OCI-M1 (cell line): ENCODE measurements at regions not wholly inside any gene's neighbourhood (a gene's known extent, or its start where the extent isn't known, plus 50 kb on each side); places are given as distances from the start of the nearest gene placed in this dataset.
A peak's percentile ranks its signal among the peaks of the same experiment; 100 is the strongest.

ENCODE experiments used
- DNase-seq: peaks from one replicate; lab custom pipeline; 2025; lab: John Stamatoyannopoulos, UW

DNA sequence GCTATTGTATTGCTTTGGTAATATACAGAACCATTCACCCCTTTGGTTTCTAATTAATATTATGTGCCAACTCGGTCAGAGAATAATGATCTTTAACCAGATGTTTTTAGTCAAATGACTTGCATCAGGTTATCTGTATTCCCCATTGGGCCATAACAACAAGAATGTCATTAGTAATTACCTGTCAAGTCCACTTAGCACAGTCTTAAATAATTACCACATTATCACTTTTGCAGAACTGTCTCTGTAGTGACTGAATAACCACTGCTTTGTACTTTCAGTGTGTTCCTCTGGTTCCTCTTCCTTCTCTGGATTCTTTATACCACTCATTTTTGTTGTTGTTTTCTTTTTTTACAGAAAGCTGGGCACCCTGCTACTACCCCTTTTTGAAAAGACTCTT is 257.7 kb upstream of the SPOCK3 start:
- DNase-seq, result peak; percentile 18

DNA sequence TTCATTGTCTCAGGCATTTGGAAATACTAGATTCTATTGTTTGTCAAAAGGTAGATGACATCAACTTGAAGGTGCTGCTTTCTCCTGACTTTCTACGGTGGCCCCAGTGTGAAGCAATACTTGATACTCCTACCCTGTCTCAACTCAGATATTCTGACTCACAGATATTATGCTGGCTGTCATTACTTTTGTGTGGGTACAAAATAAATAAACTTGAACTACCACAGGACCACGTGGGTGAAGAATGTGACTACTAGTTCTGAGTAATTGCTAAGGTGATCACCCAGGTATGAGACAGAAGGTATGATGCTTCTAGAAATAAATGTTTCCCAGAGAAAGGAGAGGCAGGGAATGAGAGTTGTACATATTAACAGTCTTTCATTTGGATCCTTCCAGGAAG is 275.3 kb upstream of the SPOCK3 start:
- DNase-seq, result no peak

DNA sequence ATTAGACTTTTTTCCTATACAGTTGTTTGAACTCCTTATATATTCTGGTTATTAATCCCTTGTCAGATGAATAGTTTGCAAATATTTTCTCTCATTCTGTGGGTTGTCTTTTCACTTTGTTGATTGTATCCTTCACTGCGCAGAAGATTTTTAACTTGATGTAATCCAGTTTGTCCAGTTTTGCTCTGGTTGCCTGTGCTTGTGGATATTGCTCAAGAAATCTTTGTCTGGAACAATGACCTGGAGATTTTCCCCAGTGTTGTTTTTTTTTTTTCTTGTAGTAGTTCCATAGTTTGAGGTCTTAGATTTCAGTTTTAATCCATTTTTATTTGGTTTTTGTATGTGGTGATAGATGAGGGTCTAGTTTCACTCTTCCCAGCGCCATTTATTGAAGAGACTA is 289.8 kb upstream of the SPOCK3 start:
- no peak for DNase-seq

- no peak for DNase-seq
Measured at GRCh38 chr4:167537761-167538160, 303.5 kb upstream of the SPOCK3 start.

DNA sequence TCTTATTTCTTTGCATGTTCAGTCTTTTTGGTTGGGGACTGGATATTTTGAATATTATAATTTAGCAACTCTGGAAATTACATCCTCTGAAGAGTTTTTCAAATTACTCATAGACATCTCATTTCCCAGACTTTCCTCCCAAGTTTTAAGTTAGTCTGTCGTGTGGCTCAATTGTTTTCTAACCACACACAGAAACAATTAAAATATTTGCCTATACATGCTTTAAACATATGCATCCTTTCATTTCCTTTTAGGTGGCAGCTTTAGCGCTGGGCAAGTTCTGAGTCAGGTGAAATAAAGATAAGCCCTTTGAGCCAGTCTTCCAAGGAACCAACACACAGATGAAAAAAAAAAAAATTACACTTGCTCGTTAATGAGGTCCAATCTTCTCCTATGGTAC is 307.0 kb upstream of the SPOCK3 start:
- no peak for DNase-seq

DNA sequence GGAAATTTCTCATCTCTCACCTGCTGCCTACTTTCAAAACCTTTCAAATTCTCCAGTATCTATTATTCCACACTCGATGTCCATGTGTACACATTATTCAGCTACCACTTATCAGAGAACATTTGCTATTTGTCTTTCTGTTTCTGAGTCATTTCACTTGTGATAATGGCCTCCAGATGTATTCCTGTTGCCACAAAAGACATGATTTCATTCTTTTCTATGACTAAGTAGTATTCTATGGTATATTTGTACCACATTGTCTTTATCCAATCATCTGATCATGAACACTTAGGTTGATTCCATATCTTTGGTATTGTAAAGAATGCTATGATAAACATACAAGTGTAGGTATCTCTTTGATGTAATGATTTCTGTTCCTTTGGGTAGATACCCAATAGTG is 310.1 kb upstream of the SPOCK3 start:
- DNase-seq, result no peak

DNA sequence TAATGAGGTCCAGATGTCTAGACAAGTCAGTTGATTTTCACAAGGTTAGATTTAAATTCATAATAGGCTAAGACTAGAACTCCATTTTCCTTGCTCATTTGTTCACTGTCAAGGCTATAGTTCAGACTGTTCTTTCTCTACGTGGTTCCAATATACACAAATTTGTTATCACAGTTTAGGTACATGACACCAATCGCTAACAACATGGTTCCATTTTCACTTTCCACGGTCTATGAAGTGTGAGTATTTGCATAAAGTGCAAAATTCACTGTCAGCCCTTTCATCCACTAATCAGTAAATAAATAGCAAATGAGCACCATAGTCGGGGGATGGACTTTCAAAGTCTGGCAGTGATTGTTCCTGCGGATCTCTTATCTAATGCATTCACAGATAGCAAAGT is 315.7 kb upstream of the SPOCK3 start:
- DNase-seq, result no peak

DNA sequence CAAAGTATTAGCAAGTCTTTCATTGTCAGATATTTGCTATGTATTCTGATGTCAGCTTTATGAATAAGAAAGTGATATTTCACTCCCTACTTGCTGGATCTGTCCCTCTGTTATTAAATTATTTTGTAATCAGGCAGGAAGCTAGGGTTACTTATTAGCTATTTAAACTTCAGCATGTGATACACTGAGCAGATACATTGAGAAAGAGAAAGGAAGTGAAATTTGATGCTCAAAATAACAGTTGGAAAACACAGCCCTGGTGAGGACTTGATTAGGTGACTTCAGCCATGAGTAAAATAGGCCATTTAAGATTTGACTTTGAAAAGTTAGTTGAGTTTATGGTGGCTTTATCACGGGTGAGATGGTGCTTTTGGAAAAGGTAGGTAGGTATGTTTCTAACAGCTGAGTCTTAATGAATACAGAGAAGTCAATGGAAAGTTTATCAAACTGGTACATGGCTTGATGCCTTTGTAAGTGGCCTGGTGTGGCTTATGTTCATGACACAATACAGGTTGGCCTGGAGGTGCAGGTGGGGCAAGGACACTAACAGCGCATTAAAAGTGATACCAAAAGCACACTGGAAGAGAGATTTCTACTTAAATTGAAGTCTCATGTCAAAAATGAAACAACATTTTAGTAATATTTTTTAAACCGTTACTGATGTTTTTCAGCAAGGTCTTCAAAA is 321.2 kb upstream of the SPOCK3 start:
- DNase-seq, result peak; percentile 14

DNA sequence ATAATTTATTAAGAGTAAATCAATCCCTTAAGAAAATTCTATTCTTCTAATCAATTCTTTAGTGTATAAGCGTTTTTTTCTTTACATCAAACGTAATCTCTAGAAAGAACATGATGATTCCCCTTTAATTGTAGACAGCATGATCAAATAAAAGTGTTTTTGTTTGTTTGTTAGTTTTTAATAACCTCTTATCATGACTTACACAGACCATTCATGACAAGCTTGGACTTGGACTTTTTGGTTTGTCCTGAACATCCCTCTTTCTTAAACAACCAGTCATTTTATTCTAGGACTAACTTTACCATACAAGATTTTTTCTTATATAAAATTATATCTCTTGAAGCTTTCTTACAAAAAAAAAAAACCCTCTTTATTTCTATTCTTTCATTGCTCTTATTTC is 344.6 kb upstream of the SPOCK3 start:
- peak; percentile 61 for DNase-seq

GRCh38 chr4:167581449-167581965 is 347.2 kb upstream of the SPOCK3 start:
- DNase-seq, result no peak

DNA sequence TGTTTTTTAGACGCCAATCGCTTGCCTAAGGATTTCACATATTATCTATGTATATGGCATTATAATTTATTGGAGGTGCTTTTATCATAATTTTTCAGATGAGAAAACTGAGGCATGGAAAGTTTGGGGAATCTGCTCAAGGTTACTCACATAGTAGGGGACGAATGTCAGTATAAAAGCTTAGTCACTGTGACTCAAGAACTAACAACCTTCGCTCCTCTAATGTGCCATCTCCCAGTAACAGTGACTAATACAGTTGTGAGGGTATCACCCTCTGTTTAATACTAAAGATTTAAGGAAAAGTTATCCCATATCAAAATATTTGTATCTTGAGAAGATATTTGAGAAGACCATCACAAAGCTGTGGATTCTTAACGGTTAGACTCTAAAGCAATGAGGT is 353.1 kb upstream of the SPOCK3 start:
- no peak for DNase-seq

DNA sequence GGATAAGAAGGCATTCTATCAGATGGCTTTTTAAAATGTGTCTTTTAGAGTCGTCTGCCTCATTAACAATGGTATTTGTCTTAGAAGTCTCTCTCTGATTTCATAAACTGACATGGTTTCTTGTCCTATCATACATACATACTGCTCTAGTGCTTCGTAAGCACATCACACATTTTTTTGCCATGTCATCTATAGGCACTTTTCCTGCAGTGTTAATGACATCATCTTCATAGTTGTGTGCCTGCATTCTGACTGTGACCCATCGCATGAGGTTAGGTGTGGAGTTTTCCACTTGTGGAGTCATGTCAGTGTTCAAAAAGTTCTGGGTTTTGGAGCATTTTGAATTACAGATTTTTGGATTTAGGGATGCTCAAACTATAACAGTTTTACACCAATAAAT is 361.6 kb upstream of the SPOCK3 start:
- DNase-seq, result peak; percentile 48

- no peak for DNase-seq
Measured at GRCh38 chr4:167602157-167602556, 367.9 kb upstream of the SPOCK3 start.

DNA sequence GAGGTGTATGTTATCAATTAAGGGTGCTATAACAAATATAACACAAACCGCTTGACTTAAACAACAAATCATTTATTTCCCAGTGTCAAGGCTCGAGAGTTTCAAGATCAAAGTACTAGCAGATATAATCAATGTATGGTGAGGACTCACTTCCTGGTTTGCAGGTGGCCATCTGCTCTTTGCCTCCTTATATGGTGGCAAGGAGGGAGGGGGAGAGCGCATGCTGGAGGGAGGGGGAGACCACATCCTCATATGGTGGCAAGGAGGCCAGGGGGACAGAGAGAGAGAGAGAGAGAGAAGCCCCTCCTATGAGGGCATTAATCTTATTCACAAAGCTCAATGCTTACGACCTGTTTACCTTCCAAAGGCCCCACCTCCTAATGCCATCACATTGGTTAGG is 372.3 kb upstream of the SPOCK3 start:
- no peak for DNase-seq

DNA sequence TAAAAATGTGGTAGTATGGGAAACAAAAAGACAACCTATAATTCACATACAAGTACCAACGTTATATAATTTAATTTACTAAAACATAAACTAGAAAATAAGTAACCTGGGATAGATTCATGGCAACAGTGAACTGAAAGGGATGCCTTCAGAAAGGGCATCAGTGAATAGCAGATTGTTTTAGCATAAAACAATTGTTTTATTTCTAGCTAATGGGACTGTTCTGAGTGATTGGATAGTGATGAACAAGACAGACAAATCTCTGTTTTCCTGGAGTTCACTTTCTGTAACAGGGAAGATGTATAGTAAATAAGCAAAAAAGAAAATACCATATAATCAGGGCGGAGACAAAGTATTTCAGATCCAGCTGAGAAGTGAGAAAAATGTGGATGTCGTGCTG is 379.1 kb upstream of the SPOCK3 start:
- DNase-seq, result no peak

DNA sequence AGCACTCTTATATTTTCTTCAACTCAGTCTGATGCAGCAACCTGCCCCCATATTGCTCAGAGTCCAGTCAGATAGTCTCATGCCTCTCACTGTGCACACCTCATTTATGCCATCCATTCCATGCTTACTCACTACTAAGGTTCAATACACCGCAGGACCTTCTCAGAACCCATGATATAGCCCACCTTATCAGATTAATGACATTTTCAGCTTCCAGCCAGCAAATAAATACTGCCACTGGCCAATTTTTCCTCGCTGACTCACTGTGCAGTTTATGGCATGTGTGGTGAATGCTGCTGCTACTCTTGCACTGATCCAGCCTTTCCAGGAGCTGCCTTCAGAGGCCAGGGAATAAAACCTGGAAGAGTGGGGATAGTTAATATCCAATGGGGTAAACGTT is 380.6 kb upstream of the SPOCK3 start:
- no peak for DNase-seq

- no peak for DNase-seq
Measured at GRCh38 chr4:167616476-167616875, 382.2 kb upstream of the SPOCK3 start.

- DNase-seq, result peak; percentile 78
Measured at GRCh38 chr4:167622481-167623240, 388.4 kb upstream of the SPOCK3 start.

DNA sequence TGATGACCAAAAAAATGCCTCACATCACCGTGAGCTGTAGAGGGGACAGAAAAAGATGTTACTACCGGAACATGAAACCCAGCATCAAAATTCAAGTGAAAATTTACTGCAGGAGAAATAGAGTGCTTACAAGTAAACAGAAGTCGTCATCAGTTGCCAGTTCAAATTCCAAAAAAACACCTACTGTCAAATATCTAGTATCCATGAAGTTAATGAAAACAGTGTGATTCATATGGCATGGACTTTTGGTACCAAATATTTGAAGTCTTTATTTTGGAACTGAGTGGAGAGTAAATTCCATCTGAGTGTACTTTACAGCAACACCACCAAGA is 388.9 kb upstream of the SPOCK3 start:
- no peak for DNase-seq

DNA sequence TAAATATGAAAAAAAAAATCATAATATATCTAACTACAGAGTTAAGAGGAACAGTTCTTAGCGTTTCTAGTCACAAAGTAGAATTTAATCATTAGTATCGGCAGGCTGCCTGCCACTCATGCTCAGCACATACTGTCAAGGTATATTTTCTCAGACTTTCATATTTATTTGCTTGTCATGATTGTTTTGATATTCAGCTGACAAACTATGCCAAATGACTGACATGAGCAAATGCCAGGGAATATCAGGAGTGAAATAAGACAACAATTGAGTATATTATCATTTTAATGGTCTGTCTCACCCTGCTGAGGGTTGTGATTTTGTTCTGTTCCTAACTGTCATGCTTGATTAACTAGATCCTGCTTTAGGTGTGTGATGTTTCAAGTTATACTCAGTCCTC is 395.0 kb upstream of the SPOCK3 start:
- no peak for DNase-seq

GRCh38 chr4:167642250-167642649 is 408.0 kb upstream of the SPOCK3 start:
- peak; percentile 55 for DNase-seq

DNA sequence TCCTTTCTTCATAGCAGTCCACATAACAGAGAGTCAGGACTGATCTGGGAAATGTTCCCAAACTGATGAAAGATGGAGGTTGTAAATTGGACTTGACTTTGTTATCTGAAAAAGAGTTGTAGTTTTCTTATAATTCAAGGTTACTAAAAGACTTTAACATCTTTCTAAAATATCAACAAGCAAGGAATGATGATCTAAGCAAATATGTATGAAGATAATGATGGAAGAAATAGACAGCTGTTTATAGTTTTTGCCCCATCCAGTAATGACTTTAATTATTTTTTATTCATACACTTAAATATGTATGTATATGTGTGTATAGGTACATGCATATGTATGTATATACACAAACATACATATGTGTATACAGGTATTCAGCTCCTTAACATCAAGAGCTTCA is 411.1 kb upstream of the SPOCK3 start:
- no peak for DNase-seq

DNA sequence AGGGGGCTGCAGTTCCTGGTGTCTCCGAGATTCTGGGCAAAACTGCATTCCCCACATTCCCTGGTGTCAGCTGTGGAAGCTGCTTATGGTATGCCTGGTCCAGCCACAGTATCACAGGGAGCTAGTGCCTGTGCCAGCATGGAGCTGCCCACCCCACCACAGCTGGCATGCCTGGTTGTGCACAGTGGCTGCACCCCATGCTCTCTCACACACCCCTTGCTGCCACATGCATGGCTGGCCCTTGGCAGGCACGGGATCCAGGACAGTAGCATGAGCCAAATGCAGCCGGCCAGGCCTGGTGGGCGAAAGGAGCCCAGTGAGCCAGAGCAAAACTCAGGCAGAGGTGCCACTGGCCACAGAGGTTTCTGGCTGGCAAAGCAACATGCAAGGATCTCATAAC is 418.0 kb upstream of the SPOCK3 start:
- no peak for DNase-seq

DNA sequence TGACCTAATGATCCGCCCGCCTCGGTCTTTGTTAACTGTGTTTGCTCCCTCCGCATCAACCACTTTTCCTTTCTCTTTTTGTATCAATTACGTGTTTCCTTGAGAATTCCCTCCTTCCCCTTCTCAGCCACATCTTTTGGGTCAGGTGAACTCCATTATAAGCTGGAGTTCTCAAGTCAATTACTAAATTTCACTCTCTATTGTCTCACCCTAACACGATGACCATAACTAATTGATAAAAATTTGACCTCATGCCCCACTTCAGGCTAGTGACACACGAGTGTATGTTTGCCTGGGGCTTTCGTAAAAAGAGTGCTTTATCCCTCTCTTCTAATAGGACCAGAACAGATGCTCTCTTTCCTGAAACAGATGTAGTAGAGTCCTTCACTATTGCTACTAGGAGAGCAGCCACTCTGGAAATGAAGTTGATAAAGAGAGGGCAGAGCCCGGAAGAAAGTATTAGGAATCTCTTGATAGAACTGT is 403.6 kb upstream of the ANXA10 start:
- no peak for DNase-seq
